ENCODE measurements at regions not wholly inside any gene's neighbourhood (a gene's known extent, or its start where the extent isn't known, plus 50 kb on each side); places are given as distances from the start of the nearest gene placed in this dataset.

DNA sequence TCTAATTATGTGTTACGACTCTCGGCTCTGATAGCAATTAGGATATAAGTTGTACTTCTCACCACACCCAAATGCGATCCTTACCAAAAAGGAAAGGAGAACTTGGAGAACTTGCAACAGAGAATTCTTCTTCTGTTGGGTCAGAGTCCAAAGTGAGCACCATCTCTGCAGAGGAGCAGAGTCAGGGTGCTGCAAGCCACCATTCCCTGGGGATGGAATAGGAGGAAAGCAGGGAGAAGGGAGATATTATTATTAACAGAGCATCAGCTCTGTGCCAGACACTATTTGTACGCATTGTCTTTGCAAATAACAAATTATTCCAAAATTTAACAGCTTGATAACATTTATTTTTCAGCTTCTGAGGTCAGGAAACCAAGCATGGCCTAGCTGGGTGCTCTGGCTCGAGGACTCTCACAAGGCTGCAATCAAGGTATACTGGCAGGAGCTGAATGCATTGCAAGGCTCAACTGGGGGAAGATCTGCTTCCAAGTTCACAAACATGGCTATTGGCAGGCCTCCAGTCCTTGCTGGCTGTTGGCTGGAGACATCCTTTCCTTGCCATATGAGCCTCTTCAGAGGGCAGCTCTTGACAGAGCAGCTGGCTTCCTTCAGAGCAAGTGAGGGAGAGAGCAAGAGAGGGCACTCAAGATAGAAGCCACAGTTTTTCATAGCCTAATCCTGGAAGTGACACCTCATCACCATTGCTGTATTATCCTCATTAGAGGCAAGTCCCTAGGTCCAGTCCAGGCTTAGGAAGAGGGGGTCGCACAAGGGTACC, 296.2 kb upstream of the CDH5 start:
- Histone ChIP-seq H3K18ac (ENCODE audit: extremely low read depth, low read length) (no peak overlapping the region), H4K8ac (ENCODE audit: extremely low read depth, insufficient read depth, low read length) (no peak overlapping the region), H3K4ac (replicated peaks; ENCODE audit: insufficient read length, low read depth, low read length) (no peak overlapping the region), H2AK5ac (ENCODE audit: low read depth, low read length) (no peak overlapping the region), H3K27ac (ENCODE audit: low read depth, low read length) (no peak overlapping the region), H3K36me3 (ENCODE audit: control insufficient read depth in 2 of 4, insufficient read depth in 4 of 4, low read length in 3 of 4) (no peaks in the 10 kb centered on the region), H3K27me3 (replicated peaks in 1 of 4; ENCODE audit: control insufficient read depth in 3 of 4, extremely low read depth in 1 of 4, insufficient read depth in 3 of 4, low read length in 3 of 4) (no peaks in the 10 kb centered on the region), H4K91ac (replicated peaks; ENCODE audit: insufficient read length, low read length) (no peak overlapping the region), H2AFZ (ENCODE audit: low read length) (no peak overlapping the region), H3K14ac (ENCODE audit: insufficient read length) (no peak overlapping the region), H2BK120ac (replicated peaks; ENCODE audit: low read depth, low read length) (no peak overlapping the region), H3K79me2 (ENCODE audit: control insufficient read depth in 1 of 2, insufficient read depth in 2 of 2, low read length in 2 of 2) (no peaks in the 10 kb centered on the region), H4K20me1 (replicated peaks in 1 of 2; ENCODE audit: control insufficient read depth in 1 of 2, insufficient read depth in 2 of 2, low read length in 2 of 2) (no peaks in the 10 kb centered on the region), H3K23ac (ENCODE audit: insufficient read length) (no peak overlapping the region), H3K4me2 (ENCODE audit: insufficient read depth in 1 of 2, low read depth in 2 of 2, low read length in 2 of 2) (no peak overlapping the region), H2BK12ac (ENCODE audit: low read depth, low read length) (no peak overlapping the region), H4K5ac (ENCODE audit: insufficient read length, low read depth, low read length) (no peak overlapping the region), H2BK20ac (ENCODE audit: low read length) (no peak overlapping the region), H3K4me1 (replicated peaks in 1 of 4; ENCODE audit: control insufficient read depth in 3 of 4, insufficient read depth in 4 of 4, low read length in 3 of 4) (no peaks in the 10 kb centered on the region), H3K9me3 (ENCODE audit: insufficient read depth in 2 of 2, low read depth in 1 of 2, low read length in 1 of 2) (no peaks in the 10 kb centered on the region), H3K23me2 (ENCODE audit: low read depth, low read length) (no peaks in the 10 kb centered on the region), H3K56ac (replicated peaks; ENCODE audit: insufficient read length, low read depth, low read length) (no peak overlapping the region), H2BK5ac (ENCODE audit: low read depth, low read length) (no peak overlapping the region), H3K9ac (replicated peaks in 1 of 4; ENCODE audit: extremely low read depth in 1 of 4, low read depth in 3 of 4, low read length in 3 of 4) (no peak overlapping the region), H2BK15ac (ENCODE audit: low read length) (no peak overlapping the region), H3K79me1 (ENCODE audit: low read depth, low read length) (no peaks in the 10 kb centered on the region), H3K4me3 (ENCODE audit: extremely low read depth in 1 of 4, insufficient read depth in 2 of 4, low read depth in 3 of 4, low read length in 4 of 4) (no peak overlapping the region)
- WGBS, 2 experiments (ENCODE audit: extremely low coverage in 1 of 2, insufficient coverage in 1 of 2, insufficient read length in 1 of 2, insufficient replicate concordance in 2 of 2, low coverage in 1 of 2, low lambda C conversion rate in 2 of 2, missing lambda C conversion rate in 1 of 2): 95% methylated on average over 6 of the region's 6 CpGs; no CpG with 5 or more reads in 1 of the 2 experiments
- FAIRE-seq (no peak), DNase-seq (ENCODE audit: low read depth in 1 of 2, low spot score in 2 of 2) (no peak)
- POLR2A ChIA-PET (ENCODE audit: partially characterized antibody): no interaction called here
- TF ChIP-seq CTBP2 (IDR thresholded peaks at IDR 0.05; ENCODE audit: borderline replicate concordance, insufficient read depth, insufficient read length, low read length) (no peak), BACH1 (IDR thresholded peaks at IDR 0.05; ENCODE audit: low read length) (no peak), TAF7 (optimal IDR thresholded peaks at IDR 0.05; ENCODE audit: borderline replicate concordance, low read depth, low read length) (no peak)
- CTCF ChIA-PET (ENCODE audit: partially characterized antibody): interaction anchor here (1.2 to 1.3 kb wide), 3 partner anchors 9 to 12 kb away, joined by 3 to 7 read pairs (median 5); no protein-coding TSS in a partner anchor

Measured in H1 (cell line).